ENCODE measurements at regions not wholly inside any gene's neighbourhood (a gene's known extent, or its start where the extent isn't known, plus 50 kb on each side); places are given as distances from the start of the nearest gene placed in this dataset.

GRCh38 chr2:12805033-12805432 is 88.3 kb downstream of the TRIB2 start:
- TF ChIP-seq CTCF (optimal IDR thresholded peaks at IDR 0.05 in 1 of 3, IDR thresholded peaks at IDR 0.05 in 1 of 3, conservative IDR thresholded peaks at IDR 0.05 in 1 of 3; ENCODE audit: extremely low read depth in 1 of 3, insufficient read depth in 2 of 3, low read length in 3 of 3) (no peak), EZH2 (IDR thresholded peaks at IDR 0.05; ENCODE audit: low read length) (no peak)
